Astrocyte of the spinal cord (primary cell): ENCODE measurements at regions not wholly inside any gene's neighbourhood (a gene's known extent, or its start where the extent isn't known, plus 50 kb on each side); places are given as distances from the start of the nearest gene placed in this dataset.

Experiments used
- DNase-seq: peaks from one replicate; pipeline ENCODE4 v3.0.0; 2011; ENCODE audit warnings: low read depth, low spot score
- H3K4me3 ChIP-seq: 2 replicates; pipeline ENCODE4 v1.5.1; 2011; ENCODE audit warnings: low read depth, mild to moderate bottlenecking, low read length, moderate library complexity
- in situ Hi-C: cut with HindIII; loops from 2 replicates; pipeline ENCODE4 v1.10.0; 2017; ENCODE audit warnings: low sequenced_read_pairs
- TF ChIP-seq, protein P1 (sequence below): IDR thresholded peaks from 2 replicates; pipeline ENCODE4 v1.5.1; 2012; ENCODE audit warnings: low read depth, mild to moderate bottlenecking, low read length, inconsistent platforms

DNA sequence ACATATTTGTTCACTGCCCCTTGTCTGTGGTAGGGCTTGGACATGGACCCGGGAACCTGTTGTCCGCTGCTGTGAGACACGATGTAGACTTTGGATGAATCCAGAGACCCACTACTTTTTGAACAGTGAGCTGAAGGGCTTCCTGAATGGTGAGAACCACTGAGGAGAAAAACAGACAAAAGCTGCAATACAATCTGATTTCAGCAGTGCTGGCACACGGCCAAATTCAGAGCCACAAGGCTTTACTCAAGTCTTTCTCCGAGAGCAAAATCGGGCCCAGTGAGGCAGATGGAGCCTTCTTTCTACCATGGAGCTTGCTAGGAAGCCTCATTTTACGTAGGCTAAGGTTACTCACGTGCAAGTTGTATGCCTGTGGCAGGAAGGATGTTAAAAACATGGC lies 197.6 kb downstream of the SIPA1L2 start:
- in situ Hi-C loops, result no loop called here
- no peak overlapping the region for H3K4me3 ChIP-seq
- TF ChIP-seq, protein P1, sequence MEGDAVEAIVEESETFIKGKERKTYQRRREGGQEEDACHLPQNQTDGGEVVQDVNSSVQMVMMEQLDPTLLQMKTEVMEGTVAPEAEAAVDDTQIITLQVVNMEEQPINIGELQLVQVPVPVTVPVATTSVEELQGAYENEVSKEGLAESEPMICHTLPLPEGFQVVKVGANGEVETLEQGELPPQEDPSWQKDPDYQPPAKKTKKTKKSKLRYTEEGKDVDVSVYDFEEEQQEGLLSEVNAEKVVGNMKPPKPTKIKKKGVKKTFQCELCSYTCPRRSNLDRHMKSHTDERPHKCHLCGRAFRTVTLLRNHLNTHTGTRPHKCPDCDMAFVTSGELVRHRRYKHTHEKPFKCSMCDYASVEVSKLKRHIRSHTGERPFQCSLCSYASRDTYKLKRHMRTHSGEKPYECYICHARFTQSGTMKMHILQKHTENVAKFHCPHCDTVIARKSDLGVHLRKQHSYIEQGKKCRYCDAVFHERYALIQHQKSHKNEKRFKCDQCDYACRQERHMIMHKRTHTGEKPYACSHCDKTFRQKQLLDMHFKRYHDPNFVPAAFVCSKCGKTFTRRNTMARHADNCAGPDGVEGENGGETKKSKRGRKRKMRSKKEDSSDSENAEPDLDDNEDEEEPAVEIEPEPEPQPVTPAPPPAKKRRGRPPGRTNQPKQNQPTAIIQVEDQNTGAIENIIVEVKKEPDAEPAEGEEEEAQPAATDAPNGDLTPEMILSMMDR, result no peak
- DNase-seq, result peak; percentile 47

DNA sequence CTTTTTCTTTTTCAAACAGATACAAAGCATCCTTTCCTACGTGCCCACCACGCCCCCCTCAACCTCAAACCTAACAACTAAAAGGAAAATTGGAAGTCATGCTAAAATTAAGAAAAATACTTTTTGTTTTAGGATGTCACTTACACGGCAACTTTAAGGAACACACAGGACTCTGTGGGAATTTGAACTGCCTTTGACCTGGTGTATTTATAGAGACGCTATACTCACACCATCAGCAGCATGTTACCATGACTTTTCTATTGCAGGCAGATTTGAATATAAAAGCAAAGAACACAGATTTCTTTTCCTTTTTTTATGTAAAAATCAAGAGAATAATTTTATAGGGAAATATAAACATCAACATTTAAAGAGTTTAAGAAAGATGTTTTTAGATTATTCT lies 198.2 kb downstream of the SIPA1L2 start:
- H3K4me3 ChIP-seq, result no peak overlapping the region
- in situ Hi-C loops, result no loop called here
- TF ChIP-seq, protein P1, result no peak
- no peak for DNase-seq

DNA sequence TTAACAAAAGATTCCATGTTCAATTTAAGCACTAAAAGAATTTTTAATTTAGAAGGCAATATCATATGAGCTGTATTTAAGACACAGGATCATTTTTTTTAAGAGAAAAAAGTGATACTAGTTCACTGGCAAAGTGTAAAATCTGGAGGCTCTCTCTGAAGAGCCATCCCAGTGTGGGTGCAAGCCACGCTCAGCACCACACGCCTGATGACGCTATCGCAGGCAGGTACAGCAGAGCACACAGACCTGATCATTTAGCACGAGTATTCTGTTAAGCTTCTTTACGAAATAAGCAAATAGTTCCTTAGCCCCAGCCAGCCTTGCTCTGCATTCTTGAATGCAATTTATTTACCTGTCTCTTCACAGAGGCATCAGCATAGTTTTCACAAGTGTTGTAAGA lies 198.6 kb downstream of the SIPA1L2 start:
- no peak overlapping the region for H3K4me3 ChIP-seq
- in situ Hi-C loops, result no loop called here
- TF ChIP-seq, protein P1, result no peak
- DNase-seq, result no peak

DNA sequence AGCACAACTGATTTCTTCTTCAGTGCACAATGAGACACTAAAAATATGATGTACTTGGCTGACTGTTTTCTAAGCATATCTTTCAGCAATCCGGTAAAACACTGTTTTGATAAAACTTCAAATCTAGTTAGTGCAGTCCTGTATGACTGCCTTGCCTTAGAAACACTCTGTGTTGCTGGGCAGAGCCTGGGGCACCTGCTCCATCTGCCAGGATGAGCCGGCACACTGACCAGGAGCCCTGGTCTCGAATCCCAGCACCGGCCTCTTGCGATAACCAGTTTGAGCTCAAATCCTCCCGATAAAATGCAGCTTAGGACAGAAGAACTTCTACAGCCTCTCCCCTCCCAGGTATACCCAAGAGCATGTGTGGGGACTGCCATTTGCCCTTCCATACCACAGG lies 199.5 kb downstream of the SIPA1L2 start:
- no peak overlapping the region for H3K4me3 ChIP-seq
- no peak for DNase-seq
- in situ Hi-C loops, result no loop called here
- TF ChIP-seq, protein P1, result no peak

DNA sequence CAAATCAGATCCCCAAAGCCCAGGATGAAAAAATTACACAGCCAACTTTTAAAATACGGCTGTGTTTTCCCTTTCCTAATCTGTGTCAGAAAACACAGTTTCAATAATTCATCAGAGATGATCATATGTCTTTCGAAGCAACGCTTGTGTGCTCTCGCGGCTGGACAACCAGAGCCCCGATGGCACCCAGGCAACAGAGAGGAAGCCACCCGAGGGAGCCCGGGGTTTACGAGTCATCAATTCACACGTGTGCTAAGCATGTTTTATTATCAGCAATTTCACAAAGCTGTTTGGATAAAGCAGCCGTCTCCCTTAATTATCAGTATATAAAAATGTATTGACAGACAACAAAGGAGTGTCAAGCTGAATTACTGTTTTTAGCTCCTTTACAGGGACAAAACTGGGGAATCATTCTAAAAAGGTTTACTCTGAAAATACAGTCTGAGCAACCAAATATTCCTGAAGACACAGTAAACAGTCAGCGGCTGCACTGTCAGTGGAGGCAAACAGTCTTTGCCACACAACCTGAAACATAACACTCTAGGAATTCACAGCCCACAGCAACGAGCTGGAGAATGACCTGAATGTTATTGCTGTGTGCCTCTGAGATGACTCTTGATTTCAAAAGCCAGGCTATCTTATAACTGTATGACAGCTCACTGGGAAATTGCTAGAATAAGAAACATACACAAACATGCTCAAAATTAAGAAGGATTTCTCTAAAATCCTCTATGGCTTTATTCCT lies 201.0 kb downstream of the SIPA1L2 start:
- TF ChIP-seq, protein P1, result no peak
- no peak overlapping the region for H3K4me3 ChIP-seq
- in situ Hi-C loops, result no loop called here
- DNase-seq, result peak; percentile 57

DNA sequence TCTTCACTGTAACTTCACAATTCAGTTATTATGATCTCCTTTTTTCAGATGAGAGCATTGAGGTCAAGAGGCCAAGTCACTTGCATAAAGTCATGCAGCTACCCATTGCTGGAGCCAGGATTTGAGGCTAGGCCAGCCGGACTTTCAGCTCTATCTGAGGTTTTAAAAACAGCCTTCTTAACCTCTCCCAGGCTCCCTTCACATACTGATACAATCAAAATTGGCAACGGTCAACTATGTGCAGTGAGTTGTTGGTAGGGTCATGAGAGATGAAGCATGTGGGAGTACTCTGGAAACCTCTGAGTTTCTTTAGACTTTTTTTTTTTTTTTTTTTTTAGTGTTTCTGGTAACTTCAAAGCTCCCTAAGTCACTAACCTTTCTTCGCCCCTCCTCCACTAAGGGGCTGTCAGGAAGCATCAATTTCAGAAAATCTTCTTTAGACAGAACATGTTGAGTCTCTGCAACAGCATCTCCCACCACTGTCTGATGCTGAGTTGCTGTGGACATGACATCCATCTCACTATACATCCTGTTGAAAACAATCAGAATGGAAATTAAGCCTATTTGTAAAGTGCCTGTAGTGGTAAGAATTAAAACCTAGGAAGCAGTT lies 201.8 kb downstream of the SIPA1L2 start:
- no peak overlapping the region for H3K4me3 ChIP-seq
- in situ Hi-C loops, result no loop called here
- TF ChIP-seq, protein P1, result no peak
- no peak for DNase-seq
